ENCODE measurements at regions not wholly inside any gene's neighbourhood (a gene's known extent, or its start where the extent isn't known, plus 50 kb on each side); places are given as distances from the start of the nearest gene placed in this dataset.

GRCh38 chr4:101458914-101459313 is 111.6 kb upstream of the PPP3CA start:
- Histone ChIP-seq H3K4me2 (ENCODE audit: low read depth, low read length, poor library complexity, severe bottlenecking) (no peak overlapping the region), H3F3A (ENCODE audit: insufficient read depth) (no peaks in the 10 kb centered on the region), H3K4me3 (ENCODE audit: insufficient read depth, low read length, poor library complexity, severe bottlenecking) (no peak overlapping the region), H3K9ac (ENCODE audit: low read length) (no peak overlapping the region), H3K9me3 (ENCODE audit: insufficient read depth, low read length) (no peaks in the 10 kb centered on the region), H2AFZ (ENCODE audit: low read depth, low read length, severe bottlenecking) (no peak overlapping the region), H3K36me3 (ENCODE audit: low read length) (no peaks in the 10 kb centered on the region), H3K9me2 (replicated peaks; ENCODE audit: insufficient read depth, low read length) (no peaks in the 10 kb centered on the region), H3K79me2 (ENCODE audit: insufficient read depth, low read length) (no peaks in the 10 kb centered on the region), H3K27me3 (ENCODE audit: low read length) (no peaks in the 10 kb centered on the region), H4K20me1 (ENCODE audit: low read depth, low read length) (no peaks in the 10 kb centered on the region), H3K27ac (ENCODE audit: low read depth, low read length) (no peak overlapping the region)
- no peak for TF ChIP-seq EZH2phosphoT487 (conservative IDR thresholded peaks at IDR 0.05; ENCODE audit: low read length)
- TF ChIP-seq CTCF (IDR thresholded peaks at IDR 0.05; ENCODE audit: insufficient read depth, low read length, poor library complexity, severe bottlenecking) = no peak

GRCh38 chr4:101458473-101458872 is 111.1 kb upstream of the PPP3CA start:
- H3K9me2 ChIP-seq (replicated peaks; ENCODE audit: insufficient read depth, low read length) = no peaks in the 10 kb centered on the region
- no peak overlapping the region for H3K4me2 ChIP-seq (ENCODE audit: low read depth, low read length, poor library complexity, severe bottlenecking)
- H3K27ac ChIP-seq (ENCODE audit: low read depth, low read length) = no peak overlapping the region
- H2AFZ ChIP-seq (ENCODE audit: low read depth, low read length, severe bottlenecking) = no peak overlapping the region
- no peaks in the 10 kb centered on the region for H3K9me3 ChIP-seq (ENCODE audit: insufficient read depth, low read length)
- TF ChIP-seq CTCF (IDR thresholded peaks at IDR 0.05; ENCODE audit: insufficient read depth, low read length, poor library complexity, severe bottlenecking) (no peak), EZH2phosphoT487 (conservative IDR thresholded peaks at IDR 0.05; ENCODE audit: low read length) (no peak)
- no peak overlapping the region for H3K9ac ChIP-seq (ENCODE audit: low read length)
- H3K79me2 ChIP-seq (ENCODE audit: insufficient read depth, low read length) = no peaks in the 10 kb centered on the region
- H3K36me3 ChIP-seq (ENCODE audit: low read length) = no peaks in the 10 kb centered on the region
- H3K4me3 ChIP-seq (ENCODE audit: insufficient read depth, low read length, poor library complexity, severe bottlenecking) = no peak overlapping the region
- no peaks in the 10 kb centered on the region for H3K27me3 ChIP-seq (ENCODE audit: low read length)
- H4K20me1 ChIP-seq (ENCODE audit: low read depth, low read length) = no peaks in the 10 kb centered on the region
- H3F3A ChIP-seq (ENCODE audit: insufficient read depth) = no peaks in the 10 kb centered on the region

GRCh38 chr4:101451086-101451485 is 103.8 kb upstream of the PPP3CA start:
- Histone ChIP-seq H3K4me3 (ENCODE audit: insufficient read depth, low read length, poor library complexity, severe bottlenecking) (no peak overlapping the region), H3K9me3 (ENCODE audit: insufficient read depth, low read length) (no peaks in the 10 kb centered on the region), H4K20me1 (ENCODE audit: low read depth, low read length) (no peaks in the 10 kb centered on the region), H3K9me2 (replicated peaks; ENCODE audit: insufficient read depth, low read length) (no peaks in the 10 kb centered on the region), H2AFZ (ENCODE audit: low read depth, low read length, severe bottlenecking) (no peak overlapping the region), H3K4me2 (ENCODE audit: low read depth, low read length, poor library complexity, severe bottlenecking) (no peak overlapping the region), H3K36me3 (ENCODE audit: low read length) (no peaks in the 10 kb centered on the region), H3K27ac (ENCODE audit: low read depth, low read length) (no peak overlapping the region), H3F3A (ENCODE audit: insufficient read depth) (no peaks in the 10 kb centered on the region), H3K9ac (ENCODE audit: low read length) (no peak overlapping the region), H3K27me3 (ENCODE audit: low read length) (no peaks in the 10 kb centered on the region), H3K79me2 (ENCODE audit: insufficient read depth, low read length) (no peaks in the 10 kb centered on the region)
- no peak for TF ChIP-seq EZH2phosphoT487 (conservative IDR thresholded peaks at IDR 0.05; ENCODE audit: low read length)
- TF ChIP-seq CTCF (IDR thresholded peaks at IDR 0.05; ENCODE audit: insufficient read depth, low read length, poor library complexity, severe bottlenecking) = no peak
